GM21723 (cell line): ENCODE measurements at regions not wholly inside any gene's neighbourhood (a gene's known extent, or its start where the extent isn't known, plus 50 kb on each side); places are given as distances from the start of the nearest gene placed in this dataset.

Experiments used
- ATAC-seq: cut with Tn5 transposase; IDR thresholded peaks from one replicate; pipeline ENCODE4 v1.9.1; 2021; ENCODE audit warnings: mild to moderate bottlenecking, moderate library complexity; ENCODE audit not compliant: unreplicated experiment

DNA sequence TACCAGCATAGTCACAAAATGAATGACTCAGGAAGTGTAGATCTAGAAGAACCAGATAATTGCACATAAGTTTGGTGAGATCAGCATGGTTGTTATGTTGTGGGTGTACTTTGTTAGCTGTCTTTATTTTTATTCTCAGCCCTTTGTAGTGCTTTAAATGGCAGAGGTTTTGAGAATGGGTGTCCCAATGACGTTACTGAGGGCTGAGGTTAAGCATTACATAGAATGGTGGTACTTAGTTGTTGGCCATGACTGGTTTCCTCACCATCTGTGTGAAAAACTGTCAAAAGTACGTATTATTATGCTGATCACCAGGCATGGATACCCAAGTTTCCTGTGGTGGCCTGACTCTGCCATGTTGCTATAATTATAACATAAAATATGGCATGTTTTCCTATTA, 165.8 kb downstream of the UBE2E3 start:
- no peak for ATAC-seq

DNA sequence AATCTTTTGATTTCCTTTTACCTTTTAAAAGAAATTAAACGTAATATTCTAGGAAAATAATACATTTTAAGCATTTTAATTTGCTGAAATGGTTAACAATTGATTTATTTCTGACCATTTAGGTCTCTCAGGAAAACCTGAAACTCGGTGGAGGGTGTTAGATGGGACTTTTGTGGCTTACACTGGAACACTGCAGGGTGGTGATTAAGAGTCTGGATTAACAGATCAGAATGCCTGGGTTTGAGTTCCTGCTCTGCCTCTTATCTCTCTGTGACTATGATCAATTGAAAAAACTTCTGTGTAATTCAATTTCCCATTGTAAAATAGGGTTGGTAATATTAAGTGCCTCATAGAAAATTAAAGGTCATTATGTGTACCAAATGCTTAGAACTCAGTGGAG, 168.7 kb downstream of the UBE2E3 start:
- no peak for ATAC-seq

DNA sequence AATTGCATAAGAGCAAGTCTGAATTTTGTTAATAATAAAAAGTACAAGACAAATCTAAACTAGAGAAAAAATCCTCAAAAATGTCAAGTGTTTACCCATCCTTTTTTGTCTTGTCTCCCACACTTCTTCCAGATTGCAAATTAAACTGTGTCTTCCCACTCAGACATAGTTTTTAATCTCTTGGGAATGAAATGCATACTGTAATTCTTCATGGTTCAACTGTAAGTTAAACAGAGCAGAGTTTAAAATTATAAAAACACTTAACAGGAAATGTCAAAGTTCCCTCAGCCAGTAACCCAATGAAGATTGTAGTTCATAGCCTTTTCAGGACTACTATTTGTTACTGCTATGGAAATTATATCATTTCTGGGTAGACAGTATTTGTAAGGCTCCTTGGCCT, 171.8 kb downstream of the UBE2E3 start:
- ATAC-seq, result no peak

DNA sequence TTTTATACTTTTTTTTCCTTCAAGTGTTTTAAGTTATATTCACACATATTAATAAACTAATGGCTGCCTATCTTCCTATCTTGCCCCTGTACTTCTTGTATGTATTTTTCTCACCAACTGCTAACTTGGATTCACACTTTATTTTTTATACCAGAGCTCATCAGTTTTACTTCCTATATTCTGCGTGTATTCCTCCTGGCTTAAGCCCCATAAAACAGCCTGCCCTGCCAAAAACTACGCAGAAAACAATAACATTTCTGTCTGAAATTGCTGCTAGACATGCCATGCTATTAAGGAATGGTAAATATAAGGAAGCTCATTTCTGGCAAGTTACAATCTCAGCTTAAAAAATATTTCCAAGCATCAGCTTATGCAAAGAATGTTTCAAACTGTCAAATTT, 172.3 kb downstream of the UBE2E3 start:
- ATAC-seq, result no peak

DNA sequence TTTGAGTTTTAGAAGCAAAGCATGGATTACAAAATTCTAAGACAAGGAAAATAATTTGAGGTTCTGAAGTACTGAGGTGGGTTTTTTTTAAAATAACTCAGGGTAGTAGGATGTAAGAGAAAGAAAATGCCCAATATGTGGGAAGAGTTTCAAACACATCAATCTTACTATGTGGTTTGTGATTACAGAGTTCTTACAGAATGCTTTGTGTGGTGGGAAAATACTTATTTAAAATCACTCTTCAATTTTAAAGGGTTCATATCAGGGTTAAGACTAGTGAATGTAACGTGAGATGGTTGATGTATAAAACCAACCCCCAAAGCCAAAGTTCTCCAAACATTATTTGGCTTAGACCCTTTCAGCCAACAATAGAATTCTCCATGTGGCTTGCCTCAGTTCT, 173.5 kb downstream of the UBE2E3 start:
- no peak for ATAC-seq

DNA sequence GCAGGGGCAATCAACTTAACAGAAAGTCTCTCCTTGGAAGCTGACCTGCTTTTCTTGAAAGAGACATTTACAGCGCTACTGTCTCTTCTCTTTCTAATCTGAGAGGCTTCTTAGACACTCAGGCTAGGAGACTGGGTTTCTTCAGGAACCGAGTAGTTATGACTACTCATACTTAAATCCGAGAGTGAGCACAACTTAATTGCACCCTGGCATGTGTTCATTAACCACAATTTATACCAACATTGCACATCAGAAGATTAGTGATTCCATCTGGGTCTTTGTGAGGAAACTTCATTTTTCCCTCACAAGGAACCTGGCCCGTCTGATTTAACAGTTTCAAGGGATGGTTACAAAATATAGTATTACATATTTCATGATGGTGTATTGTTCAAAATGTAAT, 176.9 kb downstream of the UBE2E3 start:
- no peak for ATAC-seq

DNA sequence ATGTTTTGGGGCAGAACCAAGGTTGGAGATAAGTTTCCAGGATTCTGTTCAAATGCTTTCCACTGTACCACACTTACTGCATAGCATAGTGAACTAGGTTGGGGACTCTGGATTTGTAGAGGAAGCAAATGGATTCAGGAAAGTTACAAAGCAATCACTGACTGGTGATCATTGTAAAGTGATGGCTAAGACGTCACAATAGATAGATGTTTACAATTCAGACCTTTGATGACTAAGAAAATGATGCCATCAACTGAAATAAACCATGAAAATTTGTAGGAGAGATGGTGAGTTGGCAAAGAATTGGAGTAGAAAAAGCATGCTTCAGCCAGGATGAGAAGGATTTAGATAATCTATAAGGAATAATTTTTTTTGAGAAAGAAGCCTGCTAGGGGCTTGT, 178.0 kb downstream of the UBE2E3 start:
- ATAC-seq, result no peak

DNA sequence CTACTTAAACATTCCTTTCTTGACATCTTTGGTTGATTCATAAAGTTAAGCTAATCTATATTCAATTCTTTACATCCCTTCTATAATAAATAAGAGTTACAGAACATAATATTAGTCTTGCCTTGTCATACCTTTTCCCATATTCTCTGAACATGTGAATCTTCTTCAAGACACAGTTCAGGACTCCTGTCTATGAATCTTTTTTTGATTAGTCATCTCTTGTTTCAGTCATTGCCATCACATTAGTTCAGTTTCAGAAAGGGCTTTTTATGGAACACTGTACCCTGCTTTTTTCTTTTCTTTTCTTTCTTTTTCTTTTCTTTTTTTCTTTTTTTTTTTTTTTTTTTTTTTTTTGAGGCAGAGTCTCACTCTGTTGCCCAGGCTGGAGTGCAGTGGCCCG, 181.2 kb downstream of the UBE2E3 start:
- ATAC-seq, result no peak

DNA sequence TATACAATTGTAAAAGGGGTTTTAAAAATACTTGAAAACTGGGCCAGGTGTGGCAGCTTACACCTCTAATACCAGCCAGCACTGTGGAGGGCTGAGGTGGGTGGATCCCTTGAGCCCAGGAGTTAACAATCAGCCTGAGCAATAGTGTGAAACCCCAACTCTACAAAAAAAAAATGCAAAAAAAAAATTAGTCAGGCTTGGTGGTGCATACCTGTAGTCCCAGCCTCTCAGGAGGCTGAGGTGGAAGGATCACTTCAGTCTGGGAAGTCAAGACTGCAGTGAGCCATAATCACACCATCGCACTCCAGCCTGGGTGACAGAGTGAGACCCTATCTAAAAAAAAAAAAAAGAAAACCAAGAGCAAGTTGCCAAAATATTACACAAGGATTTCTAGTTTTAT, 182.7 kb downstream of the UBE2E3 start:
- no peak for ATAC-seq

DNA sequence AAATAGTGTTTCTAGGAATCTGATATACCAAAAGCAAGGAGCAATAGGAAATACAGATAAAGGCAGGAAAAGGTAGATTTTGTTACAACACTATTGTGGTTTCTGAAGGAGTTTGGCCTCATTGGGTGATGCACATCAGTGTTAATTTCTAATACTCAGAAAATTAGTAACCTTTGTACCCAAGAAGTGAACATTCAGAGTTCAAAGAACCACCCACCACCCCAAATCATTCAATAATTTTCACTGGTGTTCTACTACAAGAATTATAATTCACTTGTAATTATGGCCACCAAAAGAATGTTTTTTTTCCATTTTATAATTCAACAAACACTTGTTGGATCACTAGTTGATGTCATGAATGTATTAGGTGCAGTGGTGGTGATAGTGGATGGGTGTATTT, 183.3 kb downstream of the UBE2E3 start:
- ATAC-seq, result no peak

DNA sequence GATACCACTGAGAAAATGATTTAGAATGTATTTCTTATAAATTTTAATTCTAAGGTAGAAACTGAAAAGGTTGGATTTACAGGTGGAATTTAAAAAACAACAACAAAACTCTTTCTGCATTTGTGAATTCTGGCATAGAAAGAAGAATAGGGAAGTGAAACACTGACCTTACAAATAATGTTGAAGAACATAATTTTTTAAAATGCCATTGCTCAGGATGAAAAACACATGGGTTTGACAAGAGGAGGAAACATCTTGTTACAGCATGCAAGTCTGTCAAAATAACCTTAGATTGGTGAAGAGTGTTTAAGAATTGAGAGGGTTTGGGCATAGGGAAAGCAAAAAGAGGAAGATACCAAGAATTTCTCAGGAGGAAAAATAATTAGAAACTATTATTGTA, 184.3 kb downstream of the UBE2E3 start:
- peak; percentile 69 for ATAC-seq

DNA sequence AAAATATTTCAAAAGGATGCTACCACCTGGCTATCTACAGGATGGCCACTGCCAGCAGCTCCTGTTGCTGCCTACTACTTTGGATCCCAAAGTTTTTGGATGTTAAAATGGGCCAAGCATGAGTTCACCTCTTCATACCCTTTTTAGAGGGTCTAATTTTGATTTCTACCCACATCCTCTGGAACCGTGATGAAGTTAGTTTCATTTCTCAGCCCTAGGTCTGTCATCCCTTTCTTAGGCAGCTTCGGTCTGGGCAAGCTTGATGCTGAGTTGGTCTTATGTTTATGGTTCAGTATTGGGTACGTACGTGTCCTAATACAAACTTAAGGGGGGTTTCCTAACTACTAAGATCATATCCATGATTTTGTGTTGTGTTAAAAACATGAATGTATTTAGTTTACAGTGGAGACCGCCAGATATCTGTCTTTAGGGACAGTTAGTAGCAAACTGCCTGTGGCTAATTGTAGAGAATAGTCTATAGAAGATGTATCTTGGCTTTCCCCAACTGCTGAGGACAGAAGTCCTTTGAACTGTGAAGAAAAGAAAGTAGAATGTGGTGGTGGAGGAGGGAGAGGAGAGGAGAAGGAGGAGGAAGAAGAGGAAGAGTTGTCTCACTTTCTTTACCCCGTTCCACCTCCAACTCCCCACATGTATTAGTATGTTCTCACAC, 184.9 kb downstream of the UBE2E3 start:
- no peak for ATAC-seq

DNA sequence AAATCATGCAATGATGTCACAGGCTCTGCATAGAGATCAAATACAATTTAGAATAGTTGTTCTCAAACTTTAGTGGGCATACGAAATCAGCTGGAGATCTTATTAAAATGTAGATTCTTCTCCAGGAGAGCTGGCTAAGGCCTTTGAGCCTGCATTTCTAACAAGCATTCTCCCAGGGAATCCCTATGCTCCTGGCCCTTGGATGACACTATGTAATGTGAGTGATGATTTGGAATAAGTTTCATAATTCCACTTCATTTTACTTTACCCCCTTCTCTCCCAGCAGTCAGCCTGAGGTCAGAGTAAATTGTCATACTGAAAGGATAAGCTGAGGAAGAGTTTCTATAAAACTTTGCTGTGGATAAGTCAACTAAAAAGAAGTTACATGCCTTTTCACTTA, 189.1 kb downstream of the UBE2E3 start:
- ATAC-seq, result no peak

DNA sequence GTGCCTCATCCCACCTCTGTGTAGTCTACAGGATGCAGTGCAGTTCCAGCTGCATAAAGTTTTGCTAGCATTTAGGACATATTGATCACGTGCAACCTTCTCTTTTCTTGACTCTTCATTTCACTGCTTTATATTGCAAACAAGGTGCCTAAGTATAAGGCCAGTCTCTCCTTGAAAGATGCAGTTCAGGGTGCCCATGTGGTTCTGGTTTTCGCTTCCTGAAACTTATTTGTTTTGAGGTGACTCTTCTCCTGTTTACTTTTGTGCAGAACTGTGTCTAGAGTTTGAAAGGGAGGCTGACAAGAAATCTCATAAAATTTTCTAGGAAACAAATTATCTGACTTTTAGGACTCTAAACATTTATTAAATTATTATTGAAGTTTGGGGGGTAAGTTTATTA, 189.9 kb downstream of the UBE2E3 start:
- ATAC-seq, result peak; percentile 70

DNA sequence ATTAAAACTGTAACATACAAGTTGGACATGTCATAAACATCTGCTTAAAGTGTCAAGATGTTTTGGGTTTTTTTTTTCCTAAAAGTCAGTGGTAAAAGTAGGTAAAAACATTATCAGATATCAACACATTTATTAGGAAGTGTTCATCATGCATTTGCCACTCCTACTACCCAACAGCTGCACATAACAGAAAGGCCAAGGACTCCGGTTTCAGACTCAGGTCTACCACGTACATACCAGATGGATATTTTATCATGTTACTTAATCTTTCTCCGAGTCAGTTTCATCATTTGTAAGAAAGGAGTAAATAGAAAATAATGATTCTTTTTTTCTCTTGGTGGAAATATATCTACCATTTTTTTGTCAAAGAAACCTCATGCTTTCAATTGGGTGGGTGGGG, 192.3 kb downstream of the UBE2E3 start:
- ATAC-seq, result no peak

DNA sequence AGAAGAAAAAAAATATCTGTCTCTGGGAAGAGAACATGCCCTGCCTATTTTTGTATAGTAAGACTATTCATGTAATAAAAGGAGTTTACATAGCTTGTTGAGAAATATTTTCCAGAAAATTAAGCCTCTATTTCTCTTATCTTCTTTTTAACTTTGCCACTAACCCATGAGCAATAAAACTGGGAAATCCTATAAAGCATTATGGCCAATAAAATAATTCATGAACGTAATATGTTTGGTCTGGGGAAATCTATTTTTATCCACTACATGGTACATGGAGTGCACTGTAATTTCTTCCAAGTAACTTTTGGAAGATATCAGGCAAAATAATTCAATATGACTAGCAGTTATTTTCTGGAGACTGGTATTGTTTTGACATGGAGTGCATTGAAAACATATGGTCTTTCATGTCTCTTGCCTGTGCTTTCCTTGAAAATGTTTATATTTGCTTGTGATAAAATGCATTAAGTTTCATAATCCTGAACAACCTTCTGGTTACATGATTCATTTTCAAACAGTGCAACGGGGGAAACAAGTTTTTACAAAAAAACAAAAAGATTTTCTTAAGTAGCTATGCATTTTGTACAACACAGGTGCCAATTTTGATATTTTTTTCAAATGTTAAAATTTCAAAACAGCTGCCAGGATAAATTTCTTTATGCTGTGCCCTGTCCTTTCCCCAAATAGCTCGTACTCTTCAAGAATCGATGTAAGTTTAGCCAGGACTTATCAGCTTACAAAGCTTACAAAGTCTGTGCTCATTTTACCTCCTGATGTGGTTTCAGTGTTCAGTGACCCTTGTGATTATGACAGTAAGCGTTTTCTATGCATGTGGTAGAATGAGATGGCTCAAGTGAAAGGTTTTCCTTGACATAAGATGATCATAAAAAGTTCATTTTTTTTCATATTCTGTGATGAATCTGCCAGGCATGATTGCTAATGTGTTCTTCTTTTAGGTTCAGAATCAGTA, 194.5 kb downstream of the UBE2E3 start:
- ATAC-seq, result no peak

DNA sequence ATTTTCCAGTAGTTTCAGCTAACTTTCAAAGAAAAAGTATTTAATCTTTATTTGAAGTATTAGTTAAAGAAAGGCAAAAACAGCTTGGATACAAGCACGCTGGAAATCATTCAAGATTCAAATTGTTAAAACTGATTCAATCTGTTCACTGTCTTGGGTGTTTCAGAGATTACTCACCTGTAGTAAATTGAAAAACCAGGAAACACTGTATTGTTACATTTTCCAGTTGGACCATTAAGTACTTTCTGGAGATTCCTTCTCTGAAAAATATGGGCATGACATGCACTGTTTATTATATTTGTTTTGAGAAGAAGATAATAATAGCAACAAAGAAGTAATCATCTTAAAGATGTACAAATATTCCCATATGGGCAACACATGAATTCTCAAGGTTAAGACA, 196.1 kb downstream of the UBE2E3 start:
- no peak for ATAC-seq

DNA sequence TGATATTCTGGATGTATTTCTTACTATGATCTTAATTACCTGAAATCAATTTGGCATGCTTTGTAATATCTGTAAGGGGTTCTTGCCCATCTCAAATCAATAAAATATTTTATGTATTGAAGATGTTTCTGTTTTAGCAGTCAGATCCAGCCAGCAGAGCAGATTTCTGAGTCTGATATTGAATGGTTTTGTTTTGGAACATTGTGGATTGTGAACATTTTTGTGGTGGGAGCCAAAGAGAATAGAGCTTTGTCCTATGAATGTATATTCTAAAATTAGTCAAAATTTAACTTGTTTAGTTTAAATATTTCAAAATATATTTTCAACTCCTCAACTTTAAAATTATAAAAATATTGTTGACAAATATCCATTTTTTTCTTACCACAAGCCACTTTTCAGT, 197.0 kb downstream of the UBE2E3 start:
- no peak for ATAC-seq

DNA sequence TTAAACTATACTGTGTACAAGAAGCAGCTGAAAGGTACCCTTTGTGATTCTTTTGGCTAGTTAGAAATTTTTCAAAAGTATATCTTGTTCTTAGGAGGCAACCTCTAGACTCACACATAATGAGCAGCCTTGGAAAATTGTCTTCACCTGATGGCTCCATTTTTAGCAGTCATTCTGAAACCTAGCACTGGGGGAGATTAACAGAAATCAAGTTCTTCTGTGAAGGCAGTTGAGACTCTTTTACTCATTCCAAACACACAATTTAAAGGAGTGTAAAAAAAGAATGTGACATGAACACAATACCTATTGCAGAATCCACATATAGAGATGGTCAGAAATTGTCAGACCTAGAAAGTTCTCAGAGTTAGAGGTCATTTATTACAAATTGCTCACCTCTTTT, 197.7 kb downstream of the UBE2E3 start:
- peak; percentile 51 for ATAC-seq

DNA sequence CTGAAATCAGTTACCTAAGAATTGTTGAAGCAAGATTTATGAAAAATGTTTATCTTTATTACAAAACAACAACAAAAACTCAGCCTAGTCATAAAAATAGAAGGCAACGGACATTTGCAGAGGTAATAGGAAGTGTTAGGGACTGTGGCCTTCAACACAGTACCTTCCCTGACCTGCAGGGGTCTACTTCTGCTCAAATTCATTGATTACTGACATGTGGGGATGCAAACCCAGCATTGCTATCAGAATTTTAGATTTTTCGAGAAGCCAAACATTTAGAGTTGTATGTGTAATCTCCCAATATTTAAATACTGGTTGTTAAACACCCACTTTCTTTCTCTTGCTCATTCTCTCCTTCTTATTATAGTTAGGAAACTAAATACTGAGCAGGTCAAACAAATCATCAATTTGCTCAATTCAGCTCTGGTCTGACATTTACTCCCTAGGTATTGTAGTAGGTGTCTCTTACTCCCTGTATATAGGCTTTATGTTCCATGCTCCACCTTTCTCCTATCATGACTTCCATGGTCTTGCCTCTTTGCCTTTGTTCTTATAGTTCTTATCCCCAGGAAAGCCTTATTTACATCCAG, 198.5 kb downstream of the UBE2E3 start:
- peak; percentile 65 for ATAC-seq

DNA sequence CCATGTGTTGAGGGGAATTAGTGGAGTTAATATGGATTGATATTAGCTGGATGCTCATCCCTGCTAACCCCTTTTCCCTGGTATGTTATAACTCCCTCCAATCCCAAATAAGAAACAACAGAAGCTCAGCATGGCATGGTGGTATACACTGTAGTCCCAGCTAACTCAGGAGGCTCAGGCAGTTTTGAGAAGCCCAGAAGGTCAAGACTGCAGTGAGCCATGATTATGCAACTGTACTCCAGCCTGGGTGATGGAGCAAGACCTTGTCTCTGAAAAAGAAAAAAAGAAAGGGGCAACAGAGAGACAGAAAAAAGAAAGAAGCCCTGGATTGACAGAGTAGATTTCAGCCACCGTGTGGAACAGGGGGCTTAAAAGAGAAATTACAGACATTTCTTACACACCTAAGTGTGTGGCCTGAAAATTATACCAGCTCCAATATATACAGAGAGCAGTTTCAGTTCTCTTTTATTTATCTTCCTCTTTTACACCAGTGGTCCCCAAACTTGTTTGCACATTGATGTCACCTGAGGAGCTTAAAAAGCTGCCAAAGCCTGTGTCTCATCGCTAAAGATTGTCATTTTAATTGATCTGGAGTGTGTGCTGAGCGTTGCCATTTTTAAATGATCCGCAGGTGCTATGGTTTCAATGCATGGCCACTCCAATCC, 203.6 kb downstream of the UBE2E3 start:
- ATAC-seq, result peak; percentile 100
